Transverse colon (tissue), 4 donors: ENCODE measurements at regions not wholly inside any gene's neighbourhood (a gene's known extent, or its start where the extent isn't known, plus 50 kb on each side); places are given as distances from the start of the nearest gene placed in this dataset.

ENCODE experiments used
- DNase-seq: peaks from one replicate; pipeline ENCODE4 v3.0.0-alpha.2; 2019
- H3K27ac ChIP-seq, 4 donors: fragments of 200-600 bp; sonication (generic); 2 replicates each; pipeline ENCODE4 v1.5.1; 2016 to 2018; ENCODE audit warnings: inconsistent platforms in 4 of 4
- H3K27me3 ChIP-seq: fragments of 200-600 bp; sonication (generic); 2 replicates; pipeline ENCODE4 v1.5.1; 2017; ENCODE audit warnings: inconsistent platforms
- H3K36me3 ChIP-seq, 4 donors: fragments of 200-600 bp; sonication (generic); 2 replicates each; pipeline ENCODE4 v1.5.1; 2017 to 2019; ENCODE audit warnings: inconsistent platforms in 4 of 4
- H3K4me1 ChIP-seq, 4 donors: fragments of 200-600 bp; sonication (generic); 2 replicates each; pipeline ENCODE4 v1.5.1; 2017 to 2020; ENCODE audit warnings: inconsistent platforms in 4 of 4
- H3K4me3 ChIP-seq, 4 donors: fragments of 200-600 bp; sonication (generic); 1 replicate in 1 of 4; 2 replicates in 3 of 4; pipeline versions ENCODE4 v1.5.1 to v1.6.1; 2017 to 2019; ENCODE audit warnings: inconsistent platforms in 4 of 4
- H3K9me3 ChIP-seq, 2 donors: fragments of 200-600 bp; sonication (generic); 2 replicates each; pipeline ENCODE4 v1.5.1; 2017 to 2019; ENCODE audit warnings: inconsistent platforms in 2 of 2
- EP300 ChIP-seq: sonication (generic); formaldehyde crosslinking; IDR thresholded peaks from one replicate; pipeline ENCODE4 v1.6.1; 2017; ENCODE audit warnings: antibody characterized with exemption, low read depth
- POLR2A ChIP-seq: fragments of 450-650 bp; IDR thresholded peaks from one replicate; pipeline ENCODE4 v1.6.1; 2016; ENCODE audit warnings: antibody characterized with exemption, mild to moderate bottlenecking, moderate library complexity
- POLR2AphosphoS5 ChIP-seq, 3 donors: sonication (generic); formaldehyde crosslinking; IDR thresholded peaks; one replicate each; pipeline ENCODE4 v1.6.1; 2016; ENCODE audit warnings: antibody characterized with exemption in 3 of 3
- WGBS, 2 donors: methylation state at CpG; one replicate each; pipeline ENCODE4 v1.1.5; 2018; ENCODE audit warnings: low coverage in 1 of 2; 5-methylcytosine and 5-hydroxymethylcytosine counted together
- in situ Hi-C, 4 donors: fragments of 200-750 bp; cut with MboI; loops; one replicate each; pipeline versions ENCODE4 v1.15.0 to v1.15.1; 2017; ENCODE audit warnings: low sequenced_read_pairs in 3 of 4, low pct_ligation_motif_present in 1 of 4, low pct_unique_long_range_greater_than_20kb in 1 of 4
- intact Hi-C: fragments of 100-400 bp; cut with DNase I; formaldehyde crosslinking; loops from one replicate; pipeline ENCODE4 v1.15.1; 2023; ENCODE audit warnings: low total_unique reads
- TF ChIP-seq, protein P1 (sequence below), 5 experiments: fragments of 200-600 bp in 3 of 5; fragments of 450-650 bp in 2 of 5; sonication (generic) in 3 of 5; IDR thresholded peaks; 1 replicate in 2 of 5; 2 replicates in 3 of 5; pipeline ENCODE4 v1.5.1; 2016 to 2017; ENCODE audit warnings: antibody characterized with exemption in 5 of 5, inconsistent platforms in 3 of 5, mild to moderate bottlenecking in 2 of 5, moderate library complexity in 1 of 5

DNA sequence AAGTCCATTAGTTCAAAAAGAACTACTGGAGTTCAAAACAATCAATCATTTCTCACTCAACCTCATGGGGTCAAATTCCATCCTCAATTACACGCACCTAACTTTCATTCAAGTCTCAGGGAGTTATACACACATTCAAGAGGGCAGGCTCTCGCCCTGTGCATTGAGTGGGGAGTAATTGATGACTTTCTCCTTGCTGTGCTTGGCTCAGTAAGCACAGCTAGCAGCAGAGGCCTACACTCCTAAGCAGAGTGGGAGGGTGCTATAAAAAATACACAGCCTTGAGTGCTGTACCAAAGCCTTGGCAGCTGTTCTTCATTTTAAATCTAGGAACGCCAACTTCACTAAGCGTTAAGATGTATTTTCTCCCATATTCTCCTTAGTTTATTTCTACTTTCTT is 958.3 kb upstream of the ADGRL3 start:
- H3K27me3 ChIP-seq, result no peaks in the 10 kb centered on the region
- no peaks in the 10 kb centered on the region for H3K9me3 ChIP-seq
- 31 to 45% methylated on average over 2 to 4 of the region's 4 CpGs for WGBS, 2 donors
- no peak overlapping the region for H3K27ac ChIP-seq
- no peaks in the 10 kb centered on the region for H3K36me3 ChIP-seq
- no peaks in the 10 kb centered on the region for H3K4me1 ChIP-seq
- in situ Hi-C loops (no loop called here), intact Hi-C loops (no loop called here)
- DNase-seq, result no peak
- TF ChIP-seq POLR2A (no peak), POLR2AphosphoS5 (IDR thresholded peaks at IDR 0.05) (no peak)
- no peak overlapping the region for H3K4me3 ChIP-seq

DNA sequence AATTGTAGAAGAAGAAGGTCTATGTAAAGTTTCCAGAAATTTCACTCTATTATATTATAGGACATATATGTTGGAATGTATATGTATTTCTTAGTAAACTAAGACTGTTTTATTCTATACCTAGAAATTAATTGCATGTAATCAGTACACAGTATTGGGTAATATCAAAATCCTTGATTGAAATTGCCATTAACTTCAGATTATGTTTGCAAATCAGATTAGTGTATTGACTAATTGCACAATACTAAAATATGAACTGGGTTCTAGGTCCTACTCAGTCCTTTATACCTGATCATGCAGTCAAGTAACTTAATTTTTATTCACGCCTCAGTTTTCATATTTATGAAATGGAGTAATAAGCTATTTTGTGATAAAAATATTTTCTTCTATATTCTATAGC is 950.3 kb upstream of the ADGRL3 start:
- H3K36me3 ChIP-seq, result no peaks in the 10 kb centered on the region
- intact Hi-C loops, result no loop called here
- no peak for DNase-seq
- H3K9me3 ChIP-seq, result no peaks in the 10 kb centered on the region
- no peak overlapping the region for H3K27ac ChIP-seq
- no peaks in the 10 kb centered on the region for H3K27me3 ChIP-seq
- 70 to 80% methylated on average over 1 of the region's 1 CpG for WGBS, 2 donors
- no peaks in the 10 kb centered on the region for H3K4me1 ChIP-seq
- TF ChIP-seq POLR2A (no peak), EP300 (no peak), POLR2AphosphoS5 (IDR thresholded peaks at IDR 0.05) (no peak)
- TF ChIP-seq, protein P1, sequence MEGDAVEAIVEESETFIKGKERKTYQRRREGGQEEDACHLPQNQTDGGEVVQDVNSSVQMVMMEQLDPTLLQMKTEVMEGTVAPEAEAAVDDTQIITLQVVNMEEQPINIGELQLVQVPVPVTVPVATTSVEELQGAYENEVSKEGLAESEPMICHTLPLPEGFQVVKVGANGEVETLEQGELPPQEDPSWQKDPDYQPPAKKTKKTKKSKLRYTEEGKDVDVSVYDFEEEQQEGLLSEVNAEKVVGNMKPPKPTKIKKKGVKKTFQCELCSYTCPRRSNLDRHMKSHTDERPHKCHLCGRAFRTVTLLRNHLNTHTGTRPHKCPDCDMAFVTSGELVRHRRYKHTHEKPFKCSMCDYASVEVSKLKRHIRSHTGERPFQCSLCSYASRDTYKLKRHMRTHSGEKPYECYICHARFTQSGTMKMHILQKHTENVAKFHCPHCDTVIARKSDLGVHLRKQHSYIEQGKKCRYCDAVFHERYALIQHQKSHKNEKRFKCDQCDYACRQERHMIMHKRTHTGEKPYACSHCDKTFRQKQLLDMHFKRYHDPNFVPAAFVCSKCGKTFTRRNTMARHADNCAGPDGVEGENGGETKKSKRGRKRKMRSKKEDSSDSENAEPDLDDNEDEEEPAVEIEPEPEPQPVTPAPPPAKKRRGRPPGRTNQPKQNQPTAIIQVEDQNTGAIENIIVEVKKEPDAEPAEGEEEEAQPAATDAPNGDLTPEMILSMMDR (IDR thresholded peaks at IDR 0.05), result no peak
- in situ Hi-C loops, result no loop called here
- no peak overlapping the region for H3K4me3 ChIP-seq

DNA sequence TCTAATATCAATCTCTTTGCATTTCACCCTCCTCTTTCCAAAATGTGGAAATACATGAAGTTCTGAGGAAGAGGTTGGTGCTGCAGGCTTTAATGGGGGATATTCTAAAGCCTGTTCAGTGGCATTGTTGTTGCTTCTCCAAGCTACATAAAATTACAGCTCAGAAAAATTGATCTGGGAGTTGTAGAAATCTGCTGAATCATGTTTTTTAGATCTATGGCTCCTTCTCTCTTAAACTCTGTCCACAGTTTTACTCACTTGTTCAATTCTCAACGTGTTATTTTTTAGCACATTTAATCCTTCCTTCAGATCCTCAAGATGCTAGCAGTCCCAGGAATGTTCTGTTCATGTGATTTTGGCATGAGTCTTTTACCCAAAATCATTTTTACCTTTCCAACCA is 949.5 kb upstream of the ADGRL3 start:
- H3K9me3 ChIP-seq, result no peaks in the 10 kb centered on the region
- no peaks in the 10 kb centered on the region for H3K36me3 ChIP-seq
- H3K4me3 ChIP-seq, result no peak overlapping the region
- TF ChIP-seq POLR2A (no peak), EP300 (no peak)
- TF ChIP-seq, protein P1 (IDR thresholded peaks at IDR 0.05), result no peak
- intact Hi-C loops (no loop called here), in situ Hi-C loops (no loop called here)
- DNase-seq, result no peak
- no peaks in the 10 kb centered on the region for H3K27me3 ChIP-seq
- 34 to 67% methylated on average over 1 of the region's 1 CpG for WGBS, 2 donors
- H3K4me1 ChIP-seq, result no peaks in the 10 kb centered on the region
- H3K27ac ChIP-seq, result no peak overlapping the region

DNA sequence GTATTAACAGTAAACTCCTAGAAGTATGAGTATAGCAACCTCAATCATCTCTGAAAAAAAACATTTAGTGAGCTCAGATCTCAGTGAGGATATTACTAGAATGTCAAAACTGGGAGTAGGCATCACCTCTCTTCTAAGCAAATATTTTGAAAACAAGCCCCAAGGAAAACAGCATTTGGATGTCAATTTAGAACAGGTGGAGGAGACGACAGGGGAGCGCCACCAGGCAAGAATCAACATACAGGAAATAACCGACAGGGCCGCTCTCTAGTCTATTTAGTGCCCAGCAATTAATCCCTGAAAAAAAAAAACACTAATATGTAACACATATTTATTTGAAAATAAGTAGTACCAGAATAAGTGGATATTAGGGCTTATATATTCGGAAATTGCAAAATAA is 940.3 kb upstream of the ADGRL3 start:
- DNase-seq, result no peak
- no peaks in the 10 kb centered on the region for H3K27me3 ChIP-seq
- in situ Hi-C loops (no loop called here), intact Hi-C loops (no loop called here)
- H3K36me3 ChIP-seq, result no peaks in the 10 kb centered on the region
- 64 to 76% methylated on average over 5 of the region's 5 CpGs for WGBS, 2 donors
- H3K4me3 ChIP-seq, result no peak overlapping the region
- TF ChIP-seq, protein P1 (IDR thresholded peaks at IDR 0.05), result no peak
- TF ChIP-seq POLR2AphosphoS5 (IDR thresholded peaks at IDR 0.05) (no peak), POLR2A (no peak), EP300 (no peak)
- H3K9me3 ChIP-seq, result no peaks in the 10 kb centered on the region
- no peaks in the 10 kb centered on the region for H3K4me1 ChIP-seq
- no peak overlapping the region for H3K27ac ChIP-seq

DNA sequence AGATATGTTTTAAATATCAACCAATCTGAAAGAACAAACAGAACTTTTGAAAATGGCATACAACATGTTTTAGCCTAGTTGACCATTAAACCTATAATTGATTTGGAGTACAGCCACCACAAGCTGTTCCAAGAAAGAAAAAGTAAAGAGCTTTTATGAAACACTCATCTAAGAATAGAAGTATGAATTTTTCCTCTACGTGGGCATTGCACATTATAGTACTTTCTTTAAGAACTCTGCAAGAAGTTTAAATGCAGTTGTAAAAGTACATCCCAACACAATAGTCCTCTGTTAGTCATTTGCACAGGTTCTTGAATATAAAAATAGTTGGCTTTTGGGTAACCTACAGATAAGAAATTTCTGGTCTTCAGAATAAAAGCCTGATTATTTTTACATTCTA is 933.6 kb upstream of the ADGRL3 start:
- TF ChIP-seq EP300 (no peak), POLR2A (no peak), POLR2AphosphoS5 (IDR thresholded peaks at IDR 0.05) (no peak)
- TF ChIP-seq, protein P1 (IDR thresholded peaks at IDR 0.05), result no peak
- intact Hi-C loops (no loop called here), in situ Hi-C loops (no loop called here)
- H3K27me3 ChIP-seq, result no peaks in the 10 kb centered on the region
- no peak for DNase-seq
- H3K9me3 ChIP-seq, result no peaks in the 10 kb centered on the region
- no peak overlapping the region for H3K27ac ChIP-seq
- H3K4me1 ChIP-seq, result no peaks in the 10 kb centered on the region
- H3K4me3 ChIP-seq, result no peak overlapping the region
- WGBS, 2 donors, result 40 to 58% methylated on average over 1 of the region's 1 CpG
- no peaks in the 10 kb centered on the region for H3K36me3 ChIP-seq
